GM18907 (cell line): ENCODE measurements at regions not wholly inside any gene's neighbourhood (a gene's known extent, or its start where the extent isn't known, plus 50 kb on each side); places are given as distances from the start of the nearest gene placed in this dataset.

Experiments
- ATAC-seq: cut with Tn5 transposase; IDR thresholded peaks from one replicate; pipeline ENCODE4 v1.9.1; 2021; ENCODE audit warnings: mild to moderate bottlenecking, moderate library complexity; ENCODE audit not compliant: unreplicated experiment

GRCh38 chr3:152095472-152095871, 173.3 kb upstream of the MBNL1 start:
- ATAC-seq, result no peak

DNA sequence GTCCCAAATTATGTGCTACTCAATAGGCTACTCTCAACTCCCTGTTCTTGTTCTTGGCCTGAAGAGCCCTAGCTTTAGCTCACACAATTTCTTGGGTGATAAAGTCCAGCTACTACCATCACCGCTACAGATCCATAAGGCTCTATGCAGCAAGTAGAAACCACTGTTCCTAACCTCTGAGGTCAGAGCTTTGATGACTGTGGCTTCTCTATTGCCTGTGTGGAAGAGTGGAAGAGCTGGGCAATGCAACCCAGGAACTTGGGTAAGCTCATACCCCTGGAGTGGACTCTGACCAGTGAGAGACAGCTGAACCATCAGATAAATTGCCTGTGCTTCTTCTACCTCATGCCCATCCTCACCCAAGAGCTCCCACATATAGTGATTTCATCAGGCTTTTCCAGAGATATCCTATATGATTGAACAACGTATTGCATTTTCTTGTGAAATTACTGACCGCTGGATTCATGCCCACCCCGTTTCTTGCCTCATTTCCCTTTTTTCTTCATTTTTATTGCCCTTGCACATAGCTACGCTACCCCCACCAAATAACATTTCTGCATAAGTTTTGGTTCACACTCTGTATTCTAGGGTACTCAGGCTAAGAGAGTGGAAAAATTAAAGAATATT, 172.3 kb upstream of the MBNL1 start:
- ATAC-seq, result no peak

DNA sequence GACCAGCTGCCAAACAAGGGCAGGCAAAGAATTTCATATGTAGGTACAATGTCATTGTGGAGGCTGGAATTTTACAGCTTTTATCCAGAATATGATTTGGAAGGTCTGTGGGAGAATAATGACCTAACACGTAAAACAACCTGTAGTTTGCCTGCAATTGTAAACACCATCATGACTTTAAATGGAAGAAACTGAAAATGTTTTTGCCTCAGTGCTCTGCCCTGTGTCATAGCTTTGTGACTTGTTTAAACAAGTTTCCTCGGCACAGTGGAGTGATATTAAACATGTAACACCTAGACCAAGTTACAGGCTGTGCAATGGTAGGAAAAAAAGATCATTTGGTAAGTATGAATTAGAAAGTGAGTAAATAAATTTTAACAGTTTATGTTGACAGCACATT, 171.6 kb upstream of the MBNL1 start:
- no peak for ATAC-seq

GRCh38 chr3:152097770-152098169, 171.0 kb upstream of the MBNL1 start:
- no peak for ATAC-seq

DNA sequence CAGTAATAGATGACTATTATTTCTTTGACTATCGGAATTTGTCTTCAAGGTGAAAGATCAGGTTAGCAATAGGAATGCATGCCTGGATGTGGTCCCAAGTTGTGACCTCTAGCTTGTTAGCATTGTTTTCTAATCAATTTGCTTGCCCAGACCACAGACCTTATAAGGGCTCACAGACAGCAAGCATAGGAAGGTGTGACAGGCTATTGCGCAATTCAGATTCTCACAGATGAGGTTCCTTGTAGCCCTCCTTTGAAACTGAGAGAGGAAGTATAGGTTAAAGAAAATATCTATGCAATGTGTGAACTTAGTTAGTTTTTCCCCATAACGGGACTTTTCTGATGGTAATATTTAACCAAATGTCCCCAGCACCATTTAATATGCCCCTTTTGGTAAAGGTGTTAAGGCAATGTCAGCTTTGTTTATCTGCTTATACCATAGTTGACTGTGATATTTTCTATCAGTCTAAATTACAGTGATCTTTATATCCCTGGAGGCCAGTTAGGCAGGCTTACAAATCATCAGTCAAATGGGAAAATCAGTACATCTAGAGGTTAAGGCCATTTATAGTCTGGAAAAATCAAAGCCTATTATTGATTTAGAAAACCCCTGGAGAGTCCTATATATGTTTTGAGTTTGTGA, 168.1 kb upstream of the MBNL1 start:
- peak; percentile 100 for ATAC-seq

- no peak for ATAC-seq
Measured at GRCh38 chr3:152102410-152102809, 166.3 kb upstream of the MBNL1 start.

DNA sequence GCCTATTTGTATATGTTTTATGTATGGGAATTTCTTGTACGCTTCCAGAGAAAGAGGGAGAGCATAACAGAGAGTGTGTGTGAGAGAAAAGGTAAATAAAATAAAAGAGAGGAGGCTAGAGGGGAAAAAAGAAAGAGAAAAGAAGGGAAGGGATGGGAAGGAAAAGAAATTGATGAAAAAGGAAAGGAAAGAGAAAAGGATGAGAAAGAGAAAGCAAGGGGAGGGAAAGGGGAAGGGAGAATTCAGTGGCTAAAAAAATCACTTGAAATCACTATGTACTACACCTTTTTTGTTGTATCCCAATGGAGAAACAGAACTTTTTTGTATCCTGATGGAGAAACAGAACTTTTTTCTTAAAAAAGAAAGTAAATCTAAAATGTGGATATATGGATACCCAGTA, 165.5 kb upstream of the MBNL1 start:
- no peak for ATAC-seq

- no peak for ATAC-seq
Measured at GRCh38 chr3:152104847-152105415, 163.8 kb upstream of the MBNL1 start.

DNA sequence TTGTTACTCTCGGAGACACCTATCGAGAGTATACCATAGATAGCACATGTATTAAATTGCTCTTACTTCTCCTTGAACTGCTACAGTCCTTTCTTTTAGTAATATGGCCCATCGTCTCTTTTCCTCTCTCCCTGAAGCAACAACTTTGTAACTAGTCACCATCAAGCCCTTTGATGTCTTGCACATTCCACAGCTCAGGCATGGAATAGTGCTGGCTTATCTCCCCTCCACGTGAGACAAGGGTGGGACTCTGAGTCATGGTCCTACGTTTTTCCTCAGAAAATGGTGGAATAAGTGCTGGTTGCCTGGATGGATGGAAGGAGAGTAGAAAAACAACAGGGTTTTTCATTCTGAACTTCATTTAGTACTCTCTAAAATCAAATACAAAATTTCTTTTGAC, 163.3 kb upstream of the MBNL1 start:
- no peak for ATAC-seq

GRCh38 chr3:152109038-152109437, 159.7 kb upstream of the MBNL1 start:
- ATAC-seq, result no peak

GRCh38 chr3:152113413-152113812, 155.3 kb upstream of the MBNL1 start:
- ATAC-seq, result no peak

GRCh38 chr3:152113992-152114651, 154.6 kb upstream of the MBNL1 start:
- ATAC-seq, result no peak

DNA sequence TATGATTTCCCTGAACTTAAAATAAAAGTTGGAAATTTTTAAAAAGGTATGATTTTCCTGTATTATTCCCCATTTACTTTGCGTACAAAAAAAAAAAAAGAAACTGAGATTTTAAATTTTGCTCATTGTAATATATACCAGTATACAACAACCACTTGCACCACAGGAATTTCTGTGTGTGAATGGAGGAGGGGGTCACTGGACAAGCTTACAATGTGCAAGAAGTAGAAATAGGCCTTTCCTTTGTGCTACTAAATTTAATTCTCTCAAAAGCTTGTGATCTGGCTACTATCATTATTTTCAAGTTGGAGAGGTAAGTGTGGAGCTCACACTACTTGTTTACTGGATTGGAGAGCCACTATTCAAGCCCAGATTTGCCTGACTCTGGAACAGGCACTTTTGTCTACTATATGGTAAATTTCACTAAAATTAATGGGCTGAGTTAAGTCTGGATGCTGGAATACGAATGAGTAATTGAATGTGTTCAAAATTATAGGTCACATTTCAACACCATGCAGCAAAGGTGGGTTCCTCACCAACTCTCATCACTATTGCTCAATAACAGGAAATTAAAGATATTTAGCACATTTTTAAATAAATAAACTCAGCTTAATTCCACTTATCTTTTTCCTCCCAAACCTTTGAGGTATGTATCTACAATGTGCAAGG, 148.0 kb upstream of the MBNL1 start:
- no peak for ATAC-seq

DNA sequence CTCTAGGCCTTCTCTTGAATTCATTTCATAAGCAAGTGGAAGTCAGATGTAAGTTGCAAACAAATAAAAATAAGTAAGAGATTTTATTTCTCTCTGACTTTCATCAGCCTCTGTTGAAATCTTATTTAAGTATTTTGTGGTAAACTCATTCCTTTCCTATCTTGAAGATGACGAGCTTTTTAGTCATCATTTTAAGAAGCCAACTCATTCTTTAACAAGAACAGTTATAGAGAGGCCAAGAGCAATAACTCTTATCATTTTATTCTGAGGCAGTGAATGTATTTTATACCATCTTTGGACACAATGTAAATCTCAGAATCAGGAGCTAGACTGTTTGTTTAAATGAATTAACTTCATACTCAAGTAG, 147.5 kb upstream of the MBNL1 start:
- ATAC-seq, result no peak

- ATAC-seq, result no peak
Measured at GRCh38 chr3:152122851-152123250, 145.9 kb upstream of the MBNL1 start.

DNA sequence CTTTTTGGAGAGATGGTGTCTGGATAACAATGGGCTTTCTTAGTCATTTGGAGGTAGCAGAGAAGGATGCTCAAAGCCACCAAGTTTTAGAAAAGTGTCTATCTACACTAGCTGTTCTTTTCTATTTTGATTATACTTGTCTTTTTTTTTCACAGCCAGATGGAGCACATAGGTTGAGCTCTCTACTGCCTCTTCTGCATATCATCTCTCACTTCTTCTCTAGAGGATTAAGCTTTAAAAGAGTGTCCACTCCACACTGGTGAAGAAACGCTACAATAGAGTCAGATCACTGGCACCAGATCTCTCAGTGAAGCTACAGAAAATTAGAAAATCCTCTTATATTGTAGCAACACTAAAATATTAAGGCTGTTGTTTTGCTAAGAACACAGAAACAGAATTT, 145.3 kb upstream of the MBNL1 start:
- ATAC-seq, result no peak

GRCh38 chr3:152126260-152126659, 142.5 kb upstream of the MBNL1 start:
- no peak for ATAC-seq

- ATAC-seq, result peak; percentile 100
Measured at GRCh38 chr3:152127058-152127457, 141.7 kb upstream of the MBNL1 start.

GRCh38 chr3:152128356-152128755, 140.4 kb upstream of the MBNL1 start:
- ATAC-seq, result no peak

GRCh38 chr3:152139651-152140050, 129.1 kb upstream of the MBNL1 start:
- ATAC-seq, result no peak

DNA sequence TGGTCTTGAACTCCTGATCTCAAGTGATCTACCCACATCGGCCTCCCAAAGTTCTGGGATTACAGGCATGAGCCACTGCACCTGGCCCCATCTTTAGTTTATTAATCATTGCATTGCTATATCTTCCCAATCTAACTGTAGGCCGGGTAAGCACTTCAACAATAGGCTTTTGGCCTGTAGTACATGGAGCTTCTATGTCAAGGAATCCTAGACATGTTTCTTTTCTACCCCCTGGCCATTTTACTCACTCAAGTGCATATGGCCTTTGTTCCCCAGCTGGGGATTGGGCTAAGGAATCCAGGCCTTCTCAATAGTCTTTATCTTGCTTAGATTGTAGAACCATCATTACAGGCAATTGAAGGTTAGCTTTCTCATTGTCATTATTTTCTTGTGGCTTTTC, 122.3 kb upstream of the MBNL1 start:
- no peak for ATAC-seq

DNA sequence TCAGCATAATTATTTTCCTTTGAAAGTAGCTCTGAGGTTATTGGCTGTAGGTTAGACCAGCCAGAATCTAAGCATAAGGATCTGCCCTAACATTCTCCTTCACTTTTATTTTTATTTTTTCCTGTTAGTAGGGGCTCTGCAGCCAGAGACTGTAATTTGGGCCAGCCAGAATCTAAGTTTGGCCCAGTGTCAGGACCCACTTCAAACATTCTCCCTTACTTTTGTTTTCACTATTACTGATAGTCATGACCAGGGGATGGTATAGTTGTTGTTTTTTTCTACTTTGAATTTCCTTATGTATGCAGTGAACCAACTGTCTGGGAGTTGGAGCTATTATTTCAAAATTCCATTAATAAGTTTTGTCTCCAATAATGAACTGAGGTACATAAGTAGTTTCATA, 121.0 kb upstream of the MBNL1 start:
- no peak for ATAC-seq
